Left renal pelvis (tissue), 4 donors: ENCODE measurements at regions not wholly inside any gene's neighbourhood (a gene's known extent, or its start where the extent isn't known, plus 50 kb on each side); places are given as distances from the start of the nearest gene placed in this dataset.
"Not testable (repeated sequence)": the region's sequence is repeated elsewhere in the genome, so short reads cannot be mapped to it uniquely, and the experiment has no call there.

Experiments used
- DNase-seq, 4 donors: peaks; one replicate each; pipeline ENCODE4 v3.0.0-alpha.2; 2013; ENCODE audit warnings: low read depth in 4 of 4, low spot score in 3 of 4

DNA sequence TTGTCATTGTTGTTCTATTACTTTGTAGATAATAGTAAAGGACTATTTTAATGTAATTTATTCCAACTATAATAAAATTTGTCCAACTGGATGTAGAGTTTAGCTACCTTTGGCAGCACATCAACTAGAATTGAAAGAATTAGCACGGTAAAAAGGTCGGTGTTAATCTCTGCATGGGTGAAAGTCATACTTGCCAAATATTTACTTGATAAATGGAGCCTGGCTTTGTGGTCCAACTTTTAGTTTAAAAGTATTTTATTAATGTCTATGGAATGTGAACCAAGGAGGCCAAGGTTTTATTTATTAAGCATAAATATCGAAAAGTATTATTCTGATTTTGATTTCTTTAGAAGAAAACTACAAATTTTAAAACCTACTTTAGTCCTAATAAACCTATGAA is 1389.0 kb downstream of the PCDH9 start:
- no peak for DNase-seq

GRCh38 chr13:65836066-65836465 is 1394.1 kb downstream of the PCDH9 start:
- DNase-seq = no peak

- DNase-seq = no peak
Measured at GRCh38 chr13:65834897-65835296, 1395.2 kb downstream of the PCDH9 start.

GRCh38 chr13:65830411-65831205 is 1399.5 kb downstream of the PCDH9 start:
- no peak for DNase-seq

- DNase-seq = no peak
Measured at GRCh38 chr13:65829241-65830008, 1400.7 kb downstream of the PCDH9 start.

DNA sequence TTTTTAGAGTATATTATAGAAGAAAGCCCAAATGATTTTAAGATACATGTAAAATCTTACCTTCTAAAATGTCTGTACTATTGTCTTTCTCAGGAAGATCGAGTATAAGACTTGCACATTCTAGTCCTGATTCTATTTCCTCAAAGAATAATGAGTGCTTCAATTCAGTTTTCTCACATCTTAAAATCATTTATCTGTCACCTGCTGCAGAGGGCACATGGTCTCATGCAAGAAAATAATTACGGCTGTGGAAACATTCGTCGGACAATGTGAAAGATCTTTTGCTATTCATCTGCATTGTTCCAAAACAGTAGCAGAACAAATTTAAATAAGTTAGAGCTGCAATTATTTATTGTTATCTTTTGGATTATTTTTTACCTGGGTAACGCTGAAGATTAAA is 1403.5 kb downstream of the PCDH9 start:
- DNase-seq = no peak

GRCh38 chr13:65825039-65825438 is 1405.1 kb downstream of the PCDH9 start:
- no peak for DNase-seq

DNA sequence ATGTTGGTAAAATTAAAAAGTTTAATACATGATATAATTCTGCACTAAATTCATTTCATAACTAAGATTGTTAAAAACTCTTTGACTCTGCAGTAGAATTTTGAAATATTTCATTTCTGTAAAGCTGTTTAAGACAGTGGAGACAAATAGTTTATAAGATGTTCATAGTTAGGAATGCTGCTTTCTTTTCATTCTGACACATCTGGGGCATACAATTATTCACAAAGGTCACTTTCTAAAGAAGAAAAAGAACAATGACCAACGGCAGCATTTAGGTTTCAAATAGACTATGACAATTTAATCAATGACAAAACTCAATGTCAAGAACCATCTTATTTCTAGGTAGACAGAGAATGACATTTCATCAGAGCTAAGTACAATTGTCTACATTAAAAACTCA is 1422.1 kb downstream of the PCDH9 start:
- DNase-seq = no peak

- no peak for DNase-seq
Measured at GRCh38 chr13:65803530-65804392, 1426.4 kb downstream of the PCDH9 start.

DNA sequence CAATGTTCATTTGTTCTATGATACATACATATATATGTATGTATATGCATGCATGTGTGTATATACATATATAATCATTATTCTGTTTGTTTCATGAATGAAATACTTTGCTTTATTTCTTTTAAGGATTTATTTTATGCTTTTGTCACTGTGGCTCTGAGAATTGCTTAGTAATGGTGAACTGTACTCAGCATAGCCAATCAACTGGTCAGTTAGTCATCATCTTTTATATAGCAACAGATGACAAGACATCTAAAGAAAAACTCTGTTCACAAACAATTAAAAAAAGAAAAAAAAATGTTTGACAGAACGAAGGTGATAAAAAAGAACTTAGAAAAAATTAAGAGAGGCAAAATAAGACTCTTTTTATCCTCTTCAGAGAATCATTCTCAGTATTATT is 1440.3 kb downstream of the PCDH9 start:
- DNase-seq = no peak

GRCh38 chr13:65787082-65787481 is 1443.1 kb downstream of the PCDH9 start:
- no peak for DNase-seq

DNA sequence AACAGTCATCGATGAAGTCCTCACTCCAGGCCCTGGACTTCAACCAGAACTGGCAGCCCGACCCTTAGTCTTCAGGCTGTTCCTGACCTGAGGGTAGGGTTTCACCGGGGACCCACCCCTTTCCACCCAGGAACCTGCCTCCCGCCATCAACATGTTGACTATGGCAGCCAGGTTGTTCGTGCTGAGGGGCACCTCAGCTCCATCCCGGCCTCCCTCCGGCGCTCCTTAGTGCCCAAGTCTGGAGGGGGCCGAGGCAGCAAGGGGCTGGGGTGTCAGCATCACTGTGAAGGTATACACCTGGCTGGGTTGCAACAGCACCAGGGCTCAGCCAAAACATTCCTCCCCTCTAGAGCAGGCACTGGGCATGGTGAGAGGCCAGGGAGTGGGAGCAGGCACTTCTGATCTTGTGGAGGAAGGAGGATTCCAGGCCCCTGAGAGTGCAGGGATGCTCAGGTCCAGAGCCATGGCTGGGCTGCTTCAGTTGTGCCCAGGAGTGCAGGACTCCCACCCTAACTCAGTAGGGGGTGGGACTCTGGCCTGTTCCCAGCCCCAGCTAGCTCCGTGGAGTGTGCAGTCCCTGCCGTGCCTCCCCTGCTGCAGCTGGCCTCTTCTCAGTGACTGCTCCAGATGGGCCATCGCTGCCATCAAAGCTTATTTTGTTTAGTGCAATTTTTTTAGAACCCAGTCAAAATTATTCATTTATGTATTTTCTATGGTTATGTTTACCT is 1445.9 kb downstream of the PCDH9 start:
- DNase-seq = no peak

GRCh38 chr13:65783383-65783782 is 1446.8 kb downstream of the PCDH9 start:
- no peak for DNase-seq

- not testable (repeated sequence) for DNase-seq
Measured at GRCh38 chr13:65771704-65772313, 1458.3 kb downstream of the PCDH9 start.

DNA sequence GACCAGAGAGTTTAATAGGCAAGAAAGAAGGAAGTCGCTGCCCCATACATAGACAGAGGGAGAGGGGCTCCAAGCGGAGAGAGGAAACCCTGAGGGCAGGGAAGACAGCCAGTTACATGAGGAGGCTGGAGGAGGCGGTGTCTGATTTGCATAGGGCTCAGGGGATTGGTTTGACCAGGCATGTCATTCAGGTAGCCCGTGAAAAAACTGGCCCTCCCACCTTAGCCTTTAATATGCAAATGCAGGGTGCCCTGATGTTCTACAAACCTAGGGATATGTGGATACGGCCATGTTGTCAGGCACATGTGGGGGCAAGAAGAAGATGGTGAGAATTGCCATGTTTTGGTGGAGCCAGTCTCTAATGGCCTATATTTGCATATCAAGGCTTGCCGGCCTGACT is 1461.6 kb downstream of the PCDH9 start:
- no peak for DNase-seq

DNA sequence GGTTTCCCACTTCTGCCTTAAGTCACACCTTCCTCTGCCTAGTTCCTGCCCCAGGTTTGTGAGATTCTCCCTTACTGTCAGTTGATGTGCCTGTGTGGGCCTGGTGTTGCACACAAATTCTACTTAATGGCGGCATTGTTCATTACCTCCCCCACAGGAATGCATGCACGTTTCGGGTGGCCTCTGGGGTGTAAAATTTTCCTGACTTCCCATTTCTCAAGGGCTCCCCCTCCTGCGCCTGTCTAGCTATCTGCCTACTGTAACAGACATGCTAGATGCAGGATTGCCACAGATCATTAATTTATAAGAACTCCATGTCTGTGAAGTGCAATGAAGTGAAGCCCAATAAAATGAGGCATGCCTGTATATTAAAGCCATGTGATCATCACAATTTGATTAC is 1466.3 kb downstream of the PCDH9 start:
- DNase-seq = peak in 1 of 4 donors; percentile 19

DNA sequence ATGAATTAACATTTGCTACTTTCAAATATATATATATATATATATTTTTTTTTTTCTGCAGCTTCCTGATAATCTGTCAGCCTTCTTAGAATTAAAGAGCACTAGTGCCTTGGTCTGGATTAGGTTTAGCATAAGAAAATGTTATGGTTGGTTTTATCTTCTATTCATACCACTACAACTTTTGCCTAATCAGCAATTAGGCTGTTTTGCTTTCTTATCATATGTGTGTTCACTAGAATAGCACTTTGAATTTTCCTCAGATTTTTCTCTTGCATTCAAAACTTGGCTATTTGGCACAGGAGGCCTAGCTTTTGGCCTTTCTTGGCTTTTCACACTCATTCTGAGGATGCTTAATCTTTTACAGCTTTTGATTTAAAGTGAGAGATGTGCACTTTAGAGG is 1468.1 kb downstream of the PCDH9 start:
- DNase-seq = no peak

GRCh38 chr13:65756071-65756671 is 1474.0 kb downstream of the PCDH9 start:
- no peak for DNase-seq

DNA sequence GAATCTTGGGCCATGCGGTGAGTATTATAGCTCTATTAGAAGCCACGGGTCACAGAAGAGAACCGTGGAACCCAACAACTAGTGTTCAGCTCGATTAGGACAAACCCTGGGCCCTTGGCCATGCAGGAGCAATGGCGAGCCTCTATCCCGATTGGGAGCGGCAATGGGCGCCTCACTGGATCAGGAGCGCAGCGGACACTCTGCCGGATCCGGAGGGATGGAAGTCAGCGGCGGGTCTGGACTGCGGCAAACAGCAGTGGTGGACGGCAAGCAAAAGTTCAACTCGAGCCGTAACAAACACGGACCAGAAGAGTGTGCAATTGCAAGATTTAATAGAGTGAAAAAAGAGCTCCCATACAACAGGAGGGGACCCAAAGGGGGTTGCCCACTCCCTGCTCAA is 1481.9 kb downstream of the PCDH9 start:
- no peak for DNase-seq
